NOMO-1 treated with dmso at 0.1 percent for 144 hours (cell line): ENCODE measurements at regions not wholly inside any gene's neighbourhood (a gene's known extent, or its start where the extent isn't known, plus 50 kb on each side); places are given as distances from the start of the nearest gene placed in this dataset.

ENCODE experiments used
- DNase-seq: peaks from one replicate; lab custom pipeline; 2025; ENCODE audit not compliant: unreplicated experiment; lab: John Stamatoyannopoulos, UW

- DNase-seq: no peak
These were observed 77.2 kb downstream of the HIF1AN start for GRCh38 chr10:100612601-100613595.

- DNase-seq: no peak
These were observed 78.1 kb downstream of the HIF1AN start for GRCh38 chr10:100613846-100614245.

GRCh38 chr10:100614429-100615095, 78.8 kb downstream of the HIF1AN start:
- no peak for DNase-seq

- DNase-seq: no peak
These were observed 79.5 kb downstream of the HIF1AN start for GRCh38 chr10:100615241-100615640.

- DNase-seq: no peak
These were observed 80.2 kb downstream of the HIF1AN start for GRCh38 chr10:100615908-100616307.

- no peak for DNase-seq
These were observed 82.4 kb downstream of the HIF1AN start for GRCh38 chr10:100618091-100618615.

- no peak for DNase-seq
These were observed 83.0 kb downstream of the HIF1AN start for GRCh38 chr10:100618632-100619255.

- DNase-seq: no peak
These were observed 84.5 kb downstream of the HIF1AN start for GRCh38 chr10:100620087-100620835.

- DNase-seq: no peak
These were observed 85.8 kb downstream of the HIF1AN start for GRCh38 chr10:100621360-100622205.

- DNase-seq: no peak
These were observed 87.2 kb downstream of the HIF1AN start for GRCh38 chr10:100622946-100623345.

- DNase-seq: no peak
These were observed 87.9 kb downstream of the HIF1AN start for GRCh38 chr10:100623521-100624230.

- no peak for DNase-seq
These were observed 88.6 kb downstream of the HIF1AN start for GRCh38 chr10:100624298-100624697.

GRCh38 chr10:100625816-100626215, 90.1 kb downstream of the HIF1AN start:
- DNase-seq: no peak

GRCh38 chr10:100628061-100628460, 92.3 kb downstream of the HIF1AN start:
- no peak for DNase-seq

- DNase-seq: no peak
These were observed 95.4 kb downstream of the HIF1AN start for GRCh38 chr10:100631192-100631591.

- DNase-seq: no peak
These were observed 96.3 kb downstream of the HIF1AN start for GRCh38 chr10:100632027-100632426.

GRCh38 chr10:100634034-100634433, 98.3 kb downstream of the HIF1AN start:
- no peak for DNase-seq

GRCh38 chr10:100636848-100637553, 101.3 kb downstream of the HIF1AN start:
- no peak for DNase-seq

GRCh38 chr10:100637785-100638184, 102.0 kb downstream of the HIF1AN start:
- no peak for DNase-seq
